Umbilical cord (tissue), 1 donor: ENCODE measurements at regions not wholly inside any gene's neighbourhood (a gene's known extent, or its start where the extent isn't known, plus 50 kb on each side); places are given as distances from the start of the nearest gene placed in this dataset.
"Not testable (repeated sequence)": the region's sequence is repeated elsewhere in the genome, so short reads cannot be mapped to it uniquely, and the experiment has no call there.

Experiments
- DNase-seq: peaks from one replicate; pipeline ENCODE4 v3.0.0-alpha.2; 2015; ENCODE audit warnings: low spot score

- DNase-seq: no peak
Measured at GRCh38 chr14:104304451-104305351, 166.3 kb downstream of the KIF26A start.

GRCh38 chr14:104305511-104306449, 167.4 kb downstream of the KIF26A start:
- DNase-seq: no peak

- no peak for DNase-seq
Measured at GRCh38 chr14:104306450-104307040, 168.2 kb downstream of the KIF26A start.

- DNase-seq: no peak
Measured at GRCh38 chr14:104307246-104307626, 168.8 kb downstream of the KIF26A start.

- DNase-seq: no peak
Measured at GRCh38 chr14:104307627-104308401, 169.4 kb downstream of the KIF26A start.

- DNase-seq: not testable (repeated sequence)
Measured at GRCh38 chr14:104308534-104308933, 170.1 kb downstream of the KIF26A start.

- no peak for DNase-seq
Measured at GRCh38 chr14:104309657-104310369, 171.4 kb downstream of the KIF26A start.

GRCh38 chr14:104311358-104311757, 173.0 kb downstream of the KIF26A start:
- no peak for DNase-seq

GRCh38 chr14:104313674-104314073, 175.3 kb downstream of the KIF26A start:
- no peak for DNase-seq

GRCh38 chr14:104314251-104314941, 176.0 kb downstream of the KIF26A start:
- DNase-seq: no peak

- DNase-seq: no peak
Measured at GRCh38 chr14:104315169-104315568, 176.8 kb downstream of the KIF26A start.

- no peak for DNase-seq
Measured at GRCh38 chr14:104315625-104316024, 177.2 kb downstream of the KIF26A start.

GRCh38 chr14:104316121-104316722, 177.8 kb downstream of the KIF26A start:
- no peak for DNase-seq

GRCh38 chr14:104316723-104317491, 178.5 kb downstream of the KIF26A start:
- no peak for DNase-seq

- no peak for DNase-seq
Measured at GRCh38 chr14:104317492-104317805, 179.1 kb downstream of the KIF26A start.

GRCh38 chr14:104317975-104318557, 179.7 kb downstream of the KIF26A start:
- no peak for DNase-seq

- DNase-seq: no peak
Measured at GRCh38 chr14:104318558-104319490, 180.4 kb downstream of the KIF26A start.
